ENCODE measurements at regions not wholly inside any gene's neighbourhood (a gene's known extent, or its start where the extent isn't known, plus 50 kb on each side); places are given as distances from the start of the nearest gene placed in this dataset.
A peak's percentile ranks its signal among the peaks of the same experiment; 100 is the strongest.
"Not testable (repeated sequence)": the region's sequence is repeated elsewhere in the genome, so short reads cannot be mapped to it uniquely, and the experiment has no call there.

- no peak for DNase-seq (ENCODE audit: low read depth in 2 of 2)
Observed at GRCh38 chr12:92061061-92061460, 84.6 kb downstream of the BTG1 start.

- no peak for DNase-seq (ENCODE audit: low read depth in 2 of 2)
Observed at GRCh38 chr12:92059960-92060359, 85.7 kb downstream of the BTG1 start.

- DNase-seq (ENCODE audit: low read depth in 2 of 2), result no peak
Observed at GRCh38 chr12:92058664-92059063, 87.0 kb downstream of the BTG1 start.

- not testable (repeated sequence) for DNase-seq (ENCODE audit: low read depth in 2 of 2)
Observed at GRCh38 chr12:92056756-92057155, 88.9 kb downstream of the BTG1 start.

- no peak for DNase-seq (ENCODE audit: low read depth in 2 of 2)
Observed at GRCh38 chr12:92056290-92056689, 89.4 kb downstream of the BTG1 start.

GRCh38 chr12:92055877-92056276, 89.8 kb downstream of the BTG1 start:
- peak; percentile 15 to 63 for DNase-seq (ENCODE audit: low read depth in 2 of 2)

- no peak for DNase-seq (ENCODE audit: low read depth in 2 of 2)
Observed at GRCh38 chr12:92051441-92051840, 94.2 kb downstream of the BTG1 start.

- no peak for DNase-seq (ENCODE audit: low read depth in 2 of 2)
Observed at GRCh38 chr12:92049403-92049802, 96.2 kb downstream of the BTG1 start.

GRCh38 chr12:92047393-92047826, 98.2 kb downstream of the BTG1 start:
- no peak for DNase-seq (ENCODE audit: low read depth in 2 of 2)

- DNase-seq (ENCODE audit: low read depth in 2 of 2), result no peak
Observed at GRCh38 chr12:92046557-92047392, 98.9 kb downstream of the BTG1 start.

GRCh38 chr12:92045852-92046251, 99.8 kb downstream of the BTG1 start:
- DNase-seq (ENCODE audit: low read depth in 2 of 2), result no peak

GRCh38 chr12:92044435-92044834, 101.2 kb downstream of the BTG1 start:
- DNase-seq (ENCODE audit: low read depth in 2 of 2), result no peak

- DNase-seq (ENCODE audit: low read depth in 2 of 2), result no peak
Observed at GRCh38 chr12:92042791-92043531, 102.7 kb downstream of the BTG1 start.

GRCh38 chr12:92041742-92042141, 103.9 kb downstream of the BTG1 start:
- no peak for DNase-seq (ENCODE audit: low read depth in 2 of 2)

GRCh38 chr12:92039046-92039445, 106.6 kb downstream of the BTG1 start:
- DNase-seq (ENCODE audit: low read depth in 2 of 2), result no peak

GRCh38 chr12:92038476-92038875, 107.2 kb downstream of the BTG1 start:
- DNase-seq (ENCODE audit: low read depth in 2 of 2), result no peak

- no peak for DNase-seq (ENCODE audit: low read depth in 2 of 2)
Observed at GRCh38 chr12:92036771-92037453, 108.7 kb downstream of the BTG1 start.

GRCh38 chr12:92036061-92036620, 109.5 kb downstream of the BTG1 start:
- DNase-seq (ENCODE audit: low read depth in 2 of 2), result no peak

GRCh38 chr12:92035477-92035876, 110.2 kb downstream of the BTG1 start:
- no peak for DNase-seq (ENCODE audit: low read depth in 2 of 2)

- DNase-seq (ENCODE audit: low read depth in 2 of 2), result peak; percentile 4 to 8
Observed at GRCh38 chr12:92034858-92035401, 110.7 kb downstream of the BTG1 start.

- DNase-seq (ENCODE audit: low read depth in 2 of 2), result no peak
Observed at GRCh38 chr12:92034083-92034482, 111.6 kb downstream of the BTG1 start.

- no peak for DNase-seq (ENCODE audit: low read depth in 2 of 2)
Observed at GRCh38 chr12:92032965-92033364, 112.7 kb downstream of the BTG1 start.

Measured in stimulated activated CD8-positive, alpha-beta memory T cell treated with anti-CD3 and anti-CD28 coated beads, Interleukin-15, amount 100 ng/mL, for 4 hours (primary cell).